Aorta (tissue), 5 donors: ENCODE measurements at regions not wholly inside any gene's neighbourhood (a gene's known extent, or its start where the extent isn't known, plus 50 kb on each side); places are given as distances from the start of the nearest gene placed in this dataset.
"Not testable (repeated sequence)": the region's sequence is repeated elsewhere in the genome, so short reads cannot be mapped to it uniquely, and the experiment has no call there.

Experiments
- ATAC-seq: fragments of 200-7000 bp; cut with Tn5 transposase; one replicate; pipeline ENCODE4 v1.9.1; 2022; ENCODE audit warnings: moderate library complexity; ENCODE audit not compliant: low FRiP score
- DNase-seq, 2 donors: peaks; one replicate each; pipeline ENCODE4 v3.0.0-alpha.2; 2020
- H3K27ac ChIP-seq, 2 donors: one replicate each; pipeline ENCODE4 v1.5.1; 2013; ENCODE audit warnings: low read length in 2 of 2, mild to moderate bottlenecking in 2 of 2, moderate library complexity in 2 of 2, control low read depth in 1 of 2, inconsistent platforms in 1 of 2, low read depth in 1 of 2
- H3K27me3 ChIP-seq, 2 donors: one replicate each; pipeline ENCODE4 v1.6.1; 2013; ENCODE audit warnings: control low read depth in 1 of 2, low read length in 1 of 2, mild to moderate bottlenecking in 1 of 2, moderate library complexity in 1 of 2; ENCODE audit not compliant: insufficient read depth in 2 of 2, control insufficient read depth in 1 of 2
- H3K36me3 ChIP-seq, 2 donors: one replicate each; pipeline ENCODE4 v1.6.1; 2013; ENCODE audit warnings: control low read depth in 1 of 2, low read length in 1 of 2, mild to moderate bottlenecking in 1 of 2; ENCODE audit not compliant: insufficient read depth in 2 of 2, control insufficient read depth in 1 of 2
- H3K4me1 ChIP-seq, 2 donors: one replicate each; pipeline ENCODE4 v1.6.1; 2013; ENCODE audit warnings: low read length in 2 of 2, control low read depth in 1 of 2, mild to moderate bottlenecking in 1 of 2, moderate library complexity in 1 of 2; ENCODE audit not compliant: insufficient read depth in 2 of 2, control insufficient read depth in 1 of 2
- H3K4me3 ChIP-seq, 2 donors: one replicate each; pipeline ENCODE4 v1.5.1; 2013; ENCODE audit warnings: low read length in 2 of 2, control low read depth in 1 of 2, mild to moderate bottlenecking in 1 of 2
- H3K9me3 ChIP-seq: one replicate; pipeline ENCODE4 v1.6.1; 2013; ENCODE audit warnings: mild to moderate bottlenecking, low read length; ENCODE audit not compliant: control insufficient read depth
- WGBS, 2 donors: extraction: QIAGEN DNeasy Blood & Tissue Kit; methylation state at CpG; one replicate each; pipeline ENCODE4 v1.1.7; 2013; 5-methylcytosine and 5-hydroxymethylcytosine counted together
- intact Hi-C, 2 donors: fragments of 100-400 bp; cut with DNase I; formaldehyde crosslinking; loops; one replicate each; pipeline versions ENCODE4 v1.14.2 to v1.15.0; 2022
- donor health status: healthy with polysubstance abuse.
- donor health status: Bipolar disorder and iron deficiency.
- donor health status: DM: no; HTN: no; CAD: no.
- donor health status: DM: no; HTN: no; CAD: no.
- donor health status: DM: yes; HTN: yes; CAD: no.

DNA sequence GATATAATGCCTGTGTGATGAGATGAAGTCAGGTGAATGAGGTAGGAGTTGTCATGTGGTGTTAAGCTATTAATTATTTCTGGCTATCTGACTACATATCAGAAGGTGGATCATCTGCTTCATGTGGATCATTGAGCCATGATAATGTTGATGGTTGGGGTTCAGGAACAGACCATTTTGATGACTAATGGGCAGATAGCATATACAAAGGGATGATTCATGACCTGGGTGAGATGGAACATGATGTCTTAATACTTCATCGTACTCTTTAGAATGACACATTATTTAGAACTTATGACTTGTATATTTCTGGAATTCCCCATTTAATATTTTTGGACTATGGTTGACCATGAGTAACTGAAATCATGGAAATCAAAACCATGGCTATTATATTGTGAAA, 155.1 kb downstream of the OR13A1 start:
- H3K4me1 ChIP-seq, result peaks cover 4 to 5% of the 10 kb centered on the region in 2 donors
- H3K27ac ChIP-seq, result no peak overlapping the region
- intact Hi-C loops, result no loop called here
- DNase-seq (no peak), ATAC-seq (no peak)
- WGBS, 2 donors, result 67 to 71% methylated on average over 1 of the region's 1 CpG
- no peaks in the 10 kb centered on the region for H3K36me3 ChIP-seq
- H3K27me3 ChIP-seq, result no peaks in the 10 kb centered on the region
- no peak overlapping the region for H3K4me3 ChIP-seq
- no peaks in the 10 kb centered on the region for H3K9me3 ChIP-seq

- ATAC-seq, result no peak
- 58 to 73% methylated on average over 3 of the region's 3 CpGs for WGBS, 2 donors
- no peak overlapping the region for H3K4me3 ChIP-seq
- intact Hi-C loops, result no loop called here
- DNase-seq, result no peak
- H3K27ac ChIP-seq, result peak overlapping the region in 1 of 2 donors; percentile 10
- no peaks in the 10 kb centered on the region for H3K36me3 ChIP-seq
- no peaks in the 10 kb centered on the region for H3K9me3 ChIP-seq
- H3K27me3 ChIP-seq, result no peaks in the 10 kb centered on the region
- peaks cover 4 to 5% of the 10 kb centered on the region in 2 donors for H3K4me1 ChIP-seq
Observed at GRCh38 chr10:45163315-45163975, 152.0 kb downstream of the OR13A1 start.

- H3K4me3 ChIP-seq, H3K27me3 ChIP-seq, intact Hi-C loops, ATAC-seq, H3K27ac ChIP-seq, H3K4me1 ChIP-seq, H3K36me3 ChIP-seq, DNase-seq, H3K9me3 ChIP-seq: not testable (repeated sequence)
- 72 to 79% methylated on average over 8 of the region's 8 CpGs for WGBS, 2 donors
Observed at GRCh38 chr10:45175520-45176118, 139.8 kb downstream of the OR13A1 start.

DNA sequence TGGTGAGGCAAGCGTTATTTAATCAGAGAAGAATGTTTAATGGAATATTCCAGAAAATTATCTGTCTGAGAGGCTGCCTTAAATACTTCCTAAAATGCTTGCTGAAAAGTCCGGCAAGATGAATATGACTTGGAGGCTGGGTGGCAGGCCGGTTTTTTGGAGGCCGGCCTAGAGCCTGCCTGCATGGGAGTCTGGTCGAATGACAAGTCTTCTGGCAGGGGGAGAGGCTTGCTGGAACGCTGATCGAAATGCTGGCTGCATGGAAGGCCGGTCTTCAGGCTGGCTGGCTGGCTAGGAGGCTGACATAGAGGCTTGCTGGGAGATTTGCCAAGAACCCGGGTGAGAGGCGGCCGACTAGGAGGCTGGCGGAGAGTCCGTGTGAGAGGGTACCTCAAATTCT, 135.7 kb downstream of the OR13A1 start:
- no peak overlapping the region for H3K4me3 ChIP-seq

GRCh38 chr10:45180507-45180906, 134.9 kb downstream of the OR13A1 start:
- H3K9me3 ChIP-seq, result no peaks in the 10 kb centered on the region
- 97 to 98% methylated on average over 14 of the region's 14 CpGs for WGBS, 2 donors
- no peaks in the 10 kb centered on the region for H3K36me3 ChIP-seq
- peak overlapping the region in 1 of 2 donors; percentile 49 for H3K27ac ChIP-seq
- DNase-seq, result peak in 1 of 2 donors; percentile 38
- peak; percentile 27 for ATAC-seq
- no peak overlapping the region for H3K4me3 ChIP-seq
- H3K4me1 ChIP-seq, result no peaks in the 10 kb centered on the region
- no peaks in the 10 kb centered on the region for H3K27me3 ChIP-seq
- intact Hi-C loops, result no loop called here

More for the DNA sequence above, 135.7 kb downstream of the OR13A1 start:
- Histone ChIP-seq H3K36me3 (no peaks in the 10 kb centered on the region), H3K9me3 (no peaks in the 10 kb centered on the region), H3K27ac (peak overlapping the region in 1 of 2 donors; percentile 55), H3K4me1 (no peaks in the 10 kb centered on the region), H3K27me3 (no peaks in the 10 kb centered on the region)
- peak; percentile 82 to 87 for DNase-seq
- intact Hi-C loops, result loop anchor here in 1 of 2 donors (2.0 kb wide), 1 partner anchor 99 kb away; no protein-coding TSS in a partner anchor
- ATAC-seq, result peak; percentile 79
- WGBS, 2 donors, result 6 to 8% methylated on average over 13 of the region's 13 CpGs

DNA sequence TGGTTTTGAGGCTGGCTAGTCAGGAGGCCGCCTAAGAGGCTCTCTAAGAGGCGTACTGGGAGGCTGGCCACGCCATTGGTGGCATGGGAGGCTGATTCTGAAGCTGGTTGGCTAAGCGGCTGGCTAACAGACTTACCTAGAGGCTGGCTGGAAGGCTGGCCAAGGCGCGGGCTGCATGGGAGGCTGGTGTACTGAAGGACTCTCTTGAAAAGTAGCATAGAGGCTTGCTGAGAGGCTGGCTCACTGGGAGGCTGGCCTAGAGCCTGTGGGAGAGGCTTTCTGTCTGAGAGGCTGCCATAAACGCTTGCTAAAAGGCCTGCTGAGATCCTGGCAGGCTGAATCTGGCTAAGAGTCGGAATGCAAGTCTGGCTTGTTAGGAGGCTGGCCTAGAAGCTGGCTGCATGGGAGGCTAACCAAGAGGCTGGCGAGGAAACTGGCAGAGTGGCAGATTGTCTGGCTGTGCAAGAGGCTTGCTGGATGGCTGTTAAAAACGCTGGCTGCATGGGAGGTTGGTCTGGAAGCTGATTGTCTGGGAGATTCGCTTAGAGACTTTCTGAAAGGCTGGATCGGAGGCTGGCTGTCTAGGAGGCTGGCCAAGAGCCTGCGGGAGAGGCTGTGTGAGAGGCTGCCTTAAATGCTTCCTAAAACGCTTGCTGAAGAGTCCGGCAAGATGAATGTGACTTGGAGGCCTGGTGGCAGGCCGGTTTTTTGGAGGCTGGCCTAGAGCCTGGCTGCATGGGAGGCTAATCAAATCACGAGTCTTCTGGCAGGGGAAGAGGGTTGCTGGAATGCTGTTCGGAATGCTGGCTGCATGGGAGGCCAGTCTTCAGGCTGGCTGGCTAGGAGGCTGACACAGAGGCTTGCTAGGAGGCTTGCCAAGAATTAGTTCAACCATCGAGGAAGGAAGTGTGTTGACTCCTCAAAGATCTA, 134.2 kb downstream of the OR13A1 start:
- no peaks in the 10 kb centered on the region for H3K4me1 ChIP-seq
- DNase-seq (peak; percentile 80 to 84), ATAC-seq (peak; percentile 79)
- intact Hi-C loops, result no loop called here
- H3K4me3 ChIP-seq, result no peak overlapping the region
- peak overlapping the region in 1 of 2 donors; percentile 49 for H3K27ac ChIP-seq
- no peaks in the 10 kb centered on the region for H3K27me3 ChIP-seq
- no peaks in the 10 kb centered on the region for H3K9me3 ChIP-seq
- H3K36me3 ChIP-seq, result no peaks in the 10 kb centered on the region
- 29 to 34% methylated on average over 19 of the region's 19 CpGs for WGBS, 2 donors

- ATAC-seq (no peak), DNase-seq (no peak)
- Histone ChIP-seq H3K4me1 (no peaks in the 10 kb centered on the region), H3K27ac (no peak overlapping the region), H3K9me3 (no peaks in the 10 kb centered on the region), H3K36me3 (no peaks in the 10 kb centered on the region), H3K27me3 (no peaks in the 10 kb centered on the region), H3K4me3 (no peak overlapping the region)
- intact Hi-C loops, result no loop called here
- WGBS, 2 donors, result 85 to 88% methylated on average over 4 of the region's 4 CpGs
Observed at GRCh38 chr10:45183174-45183573, 132.2 kb downstream of the OR13A1 start.

DNA sequence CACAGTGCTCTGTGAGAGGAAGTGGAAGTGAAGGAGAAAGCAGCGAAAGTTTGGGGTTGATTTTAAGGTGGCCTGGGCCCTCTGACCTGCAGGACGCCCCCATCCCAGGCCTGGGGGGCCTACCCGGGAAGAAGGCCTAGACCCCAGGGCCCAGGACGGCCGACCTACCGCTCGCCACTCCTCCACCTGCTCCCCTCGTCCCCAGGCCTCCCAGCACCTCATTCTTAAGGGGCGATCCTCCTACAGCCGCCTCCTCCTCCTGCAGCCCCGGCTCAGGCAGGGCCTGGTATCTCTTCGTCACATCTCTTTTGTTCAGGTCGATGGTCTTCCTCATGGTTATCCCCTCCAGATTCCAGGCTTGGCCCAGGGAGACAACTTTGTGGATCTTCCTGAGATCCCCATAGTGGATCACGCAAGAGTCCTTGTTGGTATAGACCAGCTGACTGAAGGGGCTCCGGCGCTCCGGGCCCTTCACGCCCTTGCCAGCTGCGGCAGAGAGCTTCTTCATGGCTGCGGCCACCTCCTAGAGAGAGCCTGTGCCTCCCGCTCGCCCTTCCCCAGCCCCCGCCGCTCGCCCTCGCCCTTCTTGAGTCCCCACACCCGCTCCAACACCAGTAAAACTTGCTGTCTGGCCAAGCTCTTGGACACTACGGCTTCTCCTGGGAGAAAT, 117.5 kb downstream of the OR13A1 start:
- ATAC-seq, result no peak
- Histone ChIP-seq H3K4me1 (no peaks in the 10 kb centered on the region), H3K27ac (no peak overlapping the region), H3K4me3 (no peak overlapping the region), H3K27me3 (no peaks in the 10 kb centered on the region), H3K9me3 (no peaks in the 10 kb centered on the region), H3K36me3 (no peaks in the 10 kb centered on the region)
- intact Hi-C loops, result no loop called here
- peak in 1 of 2 donors; percentile 62 for DNase-seq
- 95% methylated on average over 27 to 28 of the region's 28 CpGs for WGBS, 2 donors
